Ureter (tissue), 1 donor: ENCODE measurements at regions not wholly inside any gene's neighbourhood (a gene's known extent, or its start where the extent isn't known, plus 50 kb on each side); places are given as distances from the start of the nearest gene placed in this dataset.
"Not testable (repeated sequence)": the region's sequence is repeated elsewhere in the genome, so short reads cannot be mapped to it uniquely, and the experiment has no call there.

Source experiments
- DNase-seq: peaks from one replicate; pipeline ENCODE4 v3.0.0-alpha.2; 2020; ENCODE audit warnings: low spot score
- donor health status: DM: yes; HTN: yes; CAD: no.

- DNase-seq = no peak
Observed at GRCh38 chr18:78255013-78255412, 724.6 kb upstream of the SALL3 start.

- no peak for DNase-seq
Observed at GRCh38 chr18:78268226-78268988, 711.2 kb upstream of the SALL3 start.

GRCh38 chr18:78271790-78272189 lies 707.8 kb upstream of the SALL3 start:
- no peak for DNase-seq

GRCh38 chr18:78273876-78274275 lies 705.7 kb upstream of the SALL3 start:
- DNase-seq = no peak

- not testable (repeated sequence) for DNase-seq
Observed at GRCh38 chr18:78283425-78283824, 696.2 kb upstream of the SALL3 start.

- DNase-seq = no peak
Observed at GRCh38 chr18:78292618-78293380, 686.8 kb upstream of the SALL3 start.

GRCh38 chr18:78293540-78293939 lies 686.1 kb upstream of the SALL3 start:
- no peak for DNase-seq

- DNase-seq = no peak
Observed at GRCh38 chr18:78293940-78294541, 685.6 kb upstream of the SALL3 start.

- no peak for DNase-seq
Observed at GRCh38 chr18:78295262-78295661, 684.4 kb upstream of the SALL3 start.

- DNase-seq = no peak
Observed at GRCh38 chr18:78296166-78296565, 683.5 kb upstream of the SALL3 start.

GRCh38 chr18:78297048-78297447 lies 682.6 kb upstream of the SALL3 start:
- no peak for DNase-seq

GRCh38 chr18:78303519-78304191 lies 676.0 kb upstream of the SALL3 start:
- DNase-seq = no peak

- DNase-seq = no peak
Observed at GRCh38 chr18:78304192-78305164, 675.1 kb upstream of the SALL3 start.

- no peak for DNase-seq
Observed at GRCh38 chr18:78305789-78306188, 673.8 kb upstream of the SALL3 start.

- no peak for DNase-seq
Observed at GRCh38 chr18:78309307-78309706, 670.3 kb upstream of the SALL3 start.

GRCh38 chr18:78309924-78310323 lies 669.7 kb upstream of the SALL3 start:
- no peak for DNase-seq

GRCh38 chr18:78319264-78319663 lies 660.4 kb upstream of the SALL3 start:
- no peak for DNase-seq

GRCh38 chr18:78319961-78320360 lies 659.7 kb upstream of the SALL3 start:
- DNase-seq = no peak

GRCh38 chr18:78321402-78321801 lies 658.2 kb upstream of the SALL3 start:
- no peak for DNase-seq

- DNase-seq = no peak
Observed at GRCh38 chr18:78323453-78324197, 656.0 kb upstream of the SALL3 start.
